GM23248 (cell line): ENCODE measurements at regions not wholly inside any gene's neighbourhood (a gene's known extent, or its start where the extent isn't known, plus 50 kb on each side); places are given as distances from the start of the nearest gene placed in this dataset.

Experiments used
- EZH2 ChIP-seq: fragments of 200-600 bp; sonication (generic); IDR thresholded peaks from 2 replicates; pipeline ENCODE4 v1.6.1; 2018; ENCODE audit warnings: antibody characterized with exemption, mild to moderate bottlenecking; ENCODE audit not compliant: insufficient read depth, poor library complexity, severe bottlenecking
- EZH2phosphoT487 ChIP-seq: fragments of 200-600 bp; sonication (generic); IDR thresholded peaks from 2 replicates; pipeline ENCODE4 v1.6.1; 2018; ENCODE audit warnings: antibody characterized with exemption, moderate library complexity, mild to moderate bottlenecking, low read depth; ENCODE audit not compliant: insufficient read depth

DNA sequence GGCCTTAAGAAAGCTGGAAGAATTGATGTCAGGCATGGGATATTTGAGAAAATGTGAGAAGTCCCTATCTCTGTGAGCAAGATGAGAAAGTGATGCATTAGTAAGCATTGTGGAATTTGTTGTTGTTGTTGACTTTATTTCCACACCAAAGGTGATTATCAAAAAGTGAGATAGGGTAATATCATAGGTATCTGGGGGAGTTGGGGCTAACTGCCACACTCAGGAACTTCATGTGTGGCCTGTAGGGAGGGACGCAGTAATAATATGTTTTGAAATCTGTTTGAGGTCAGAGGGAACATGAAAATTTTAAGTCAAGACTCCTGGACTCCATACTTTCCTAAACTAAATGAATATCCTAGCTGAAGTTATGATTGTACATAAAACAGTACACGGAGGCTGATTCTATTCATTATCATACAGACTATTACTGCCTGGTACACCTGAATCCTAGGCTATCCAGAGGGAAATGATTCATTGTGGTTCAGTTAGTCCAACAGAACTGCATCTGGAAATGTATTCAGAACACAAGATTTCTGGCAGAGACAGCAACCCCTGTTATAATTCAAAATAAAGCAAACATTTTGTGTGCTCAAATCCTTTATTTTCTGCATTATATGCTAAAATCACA is 304.8 kb downstream of the CPS1 start:
- TF ChIP-seq EZH2, result no peak
- no peak for TF ChIP-seq EZH2phosphoT487
